ENCODE measurements at regions not wholly inside any gene's neighbourhood (a gene's known extent, or its start where the extent isn't known, plus 50 kb on each side); places are given as distances from the start of the nearest gene placed in this dataset.

DNA sequence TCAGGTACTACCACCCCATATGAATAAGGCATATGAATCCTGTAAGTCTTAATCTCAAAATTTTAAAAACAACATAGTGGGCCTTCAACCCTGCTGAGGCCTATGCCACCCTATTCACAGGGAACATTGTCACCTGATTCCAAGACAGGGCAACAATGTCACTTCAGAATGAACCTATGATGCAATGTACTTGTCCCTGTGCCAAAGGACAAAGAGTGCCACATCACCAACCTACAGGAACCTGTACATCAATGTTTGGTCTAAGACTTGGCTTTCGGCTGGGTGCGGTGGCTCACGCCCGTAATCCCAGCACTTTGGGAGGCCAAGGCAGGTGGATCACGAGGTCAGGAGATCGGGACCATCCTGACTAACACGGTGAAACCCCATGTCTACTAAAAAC, 318.5 kb upstream of the JARID2 start:
- H3K4me3 ChIP-seq (ENCODE audit: low read length), result no peak overlapping the region
- no peak for DNase-seq (ENCODE audit: low read depth)
- no peak for TF ChIP-seq CTCF (IDR thresholded peaks at IDR 0.05; ENCODE audit: insufficient read depth, low read depth, low read length, missing control alignments)

DNA sequence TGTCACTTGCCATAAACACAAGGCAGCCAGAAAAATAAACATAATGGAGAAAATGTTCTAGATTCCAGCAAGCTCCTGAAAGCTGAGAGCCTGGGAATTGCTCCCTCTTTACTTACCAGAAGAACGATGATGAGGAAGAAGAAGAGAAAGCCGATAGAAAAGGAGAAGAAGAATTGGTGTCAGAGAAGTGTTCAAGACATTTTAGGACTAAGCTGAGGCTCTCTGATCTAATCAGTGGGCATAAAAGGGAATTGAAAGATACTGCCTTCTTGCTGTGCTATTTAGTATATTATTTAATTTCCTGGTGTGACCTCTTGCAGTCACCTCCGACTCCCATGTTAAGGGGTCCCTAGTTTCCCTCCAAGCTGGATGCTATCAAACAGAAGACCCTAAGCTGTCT, 316.6 kb upstream of the JARID2 start:
- DNase-seq (ENCODE audit: low read depth), result no peak
- no peak overlapping the region for H3K4me3 ChIP-seq (ENCODE audit: low read length)
- no peak for TF ChIP-seq CTCF (IDR thresholded peaks at IDR 0.05; ENCODE audit: insufficient read depth, low read depth, low read length, missing control alignments)

DNA sequence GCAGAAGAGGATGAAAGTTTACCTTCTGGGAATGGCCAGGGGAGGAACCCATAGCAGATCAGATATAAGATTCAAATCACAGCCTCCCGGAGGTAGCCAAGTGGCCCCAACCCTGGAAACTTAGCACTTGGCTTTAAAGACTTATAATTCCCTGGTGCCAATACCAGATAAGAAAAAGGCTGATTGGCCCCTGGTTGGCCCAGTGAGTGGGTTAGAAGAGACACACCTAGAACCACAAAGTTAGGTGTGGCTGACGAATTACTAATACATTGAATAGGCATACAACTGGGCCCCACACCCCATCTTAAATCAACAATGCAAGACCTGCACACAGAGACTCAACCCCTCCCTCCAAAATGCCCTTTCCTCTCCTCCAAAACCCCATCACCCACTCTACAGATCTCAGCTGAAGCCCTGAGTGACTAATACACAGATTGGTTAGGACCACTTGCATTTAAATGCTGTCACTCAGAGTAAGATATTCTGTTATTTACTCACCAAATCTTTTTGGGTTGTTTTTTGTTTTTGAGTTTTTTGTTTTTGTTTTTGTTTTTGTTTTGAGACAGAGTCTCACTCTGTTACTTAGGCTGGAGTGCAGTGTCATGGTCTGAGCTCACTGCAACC, 315.4 kb upstream of the JARID2 start:
- peak; percentile 79 for DNase-seq (ENCODE audit: low read depth)
- TF ChIP-seq CTCF (IDR thresholded peaks at IDR 0.05; ENCODE audit: insufficient read depth, low read depth, low read length, missing control alignments), result no peak
- no peak overlapping the region for H3K4me3 ChIP-seq (ENCODE audit: low read length)

- no peak for TF ChIP-seq CTCF (IDR thresholded peaks at IDR 0.05; ENCODE audit: insufficient read depth, low read depth, low read length, missing control alignments)
- DNase-seq (ENCODE audit: low read depth), result no peak
- H3K4me3 ChIP-seq (ENCODE audit: low read length), result no peak overlapping the region
These were observed 313.2 kb upstream of the JARID2 start for GRCh38 chr6:14932485-14933182.

DNA sequence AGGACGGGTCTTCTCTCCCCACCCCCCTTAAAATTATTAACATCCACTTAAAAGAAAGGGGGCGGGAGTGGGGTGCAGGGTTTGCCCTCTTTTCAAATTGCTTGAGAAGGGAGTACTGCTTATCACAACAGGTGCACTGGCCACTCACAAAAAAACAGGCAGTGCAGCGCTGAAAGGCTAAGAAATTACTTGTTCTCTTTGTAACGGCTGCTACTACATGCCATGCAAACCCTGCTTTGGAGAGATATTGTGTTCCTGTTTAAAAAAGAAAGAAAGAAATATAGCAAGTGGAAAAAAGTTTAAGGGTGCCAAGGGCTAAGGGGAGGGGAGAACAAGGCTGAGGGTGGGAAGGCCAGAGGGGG, 312.7 kb upstream of the JARID2 start:
- H3K4me3 ChIP-seq (ENCODE audit: low read length), result no peak overlapping the region
- no peak for TF ChIP-seq CTCF (IDR thresholded peaks at IDR 0.05; ENCODE audit: insufficient read depth, low read depth, low read length, missing control alignments)

GRCh38 chr6:14934013-14934412, 311.9 kb upstream of the JARID2 start:
- no peak overlapping the region for H3K4me3 ChIP-seq (ENCODE audit: low read length)
- DNase-seq (ENCODE audit: low read depth), result no peak
- TF ChIP-seq CTCF (IDR thresholded peaks at IDR 0.05; ENCODE audit: insufficient read depth, low read depth, low read length, missing control alignments), result no peak

More for the DNA sequence above, 312.7 kb upstream of the JARID2 start:
- no peak for DNase-seq (ENCODE audit: low read depth)

GRCh38 chr6:14934844-14935243, 311.0 kb upstream of the JARID2 start:
- no peak for DNase-seq (ENCODE audit: low read depth)
- no peak for TF ChIP-seq CTCF (IDR thresholded peaks at IDR 0.05; ENCODE audit: insufficient read depth, low read depth, low read length, missing control alignments)
- H3K4me3 ChIP-seq (ENCODE audit: low read length), result no peak overlapping the region
